BLaER1 treated with 17β-estradiol and CSF1 and Interleukin-3, amounts not matched to agents 10 nM and 100 nM (cell line): ENCODE measurements at regions not wholly inside any gene's neighbourhood (a gene's known extent, or its start where the extent isn't known, plus 50 kb on each side); places are given as distances from the start of the nearest gene placed in this dataset.

Source experiments
- H3K27ac ChIP-seq, 11 experiments: shearing (Covaris generic); formaldehyde crosslinking; 2 replicates each; pipeline ENCODE4 v1.8.1; 2022
- H3K27me3 ChIP-seq, 11 experiments: shearing (Covaris generic); formaldehyde crosslinking; 2 replicates each; pipeline ENCODE4 v1.8.1; 2022
- H3K36me3 ChIP-seq, 11 experiments: shearing (Covaris generic); formaldehyde crosslinking; 2 replicates each; pipeline ENCODE4 v1.8.1; 2022
- H3K4me1 ChIP-seq, 10 experiments: shearing (Covaris generic); formaldehyde crosslinking; 2 replicates each; pipeline ENCODE4 v1.8.1; 2022
- H3K4me2 ChIP-seq, 11 experiments: shearing (Covaris generic); formaldehyde crosslinking; 2 replicates each; pipeline ENCODE4 v1.8.1; 2022
- H3K4me3 ChIP-seq, 10 experiments: shearing (Covaris generic); formaldehyde crosslinking; 2 replicates each; pipeline ENCODE4 v1.8.1; 2022
- H3K9ac ChIP-seq, 11 experiments: shearing (Covaris generic); formaldehyde crosslinking; 2 replicates each; pipeline ENCODE4 v1.8.1; 2022
- H3K9me3 ChIP-seq, 11 experiments: shearing (Covaris generic); formaldehyde crosslinking; replicated peaks in 1 of 11; 2 replicates each; pipeline ENCODE4 v1.8.1; 2022
- H4K20me1 ChIP-seq, 11 experiments: shearing (Covaris generic); formaldehyde crosslinking; 2 replicates each; pipeline ENCODE4 v1.8.1; 2022
- Cebpa-rat ChIP-seq, 11 experiments: shearing (Covaris generic); IDR thresholded peaks; 2 replicates each; pipeline ENCODE4 v1.8.1; 2022

DNA sequence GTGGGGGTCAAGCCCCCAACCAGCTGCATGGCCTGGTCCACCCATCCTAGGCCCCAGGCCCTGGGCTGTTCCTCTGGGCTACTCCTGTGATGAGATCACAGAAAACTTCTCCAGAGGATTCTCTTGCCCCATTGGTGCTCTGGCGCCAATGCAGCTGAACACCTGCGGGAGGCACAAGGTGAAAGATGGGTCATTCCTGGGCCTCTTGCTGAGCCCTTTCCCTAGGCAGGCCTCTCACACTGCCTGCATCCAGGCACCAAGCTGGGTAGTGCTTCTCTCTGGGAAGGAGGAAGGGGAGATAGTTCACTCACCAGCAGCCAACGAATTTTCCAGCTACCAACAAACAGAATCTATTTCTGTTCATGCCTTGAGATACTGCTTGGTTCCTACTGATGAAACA lies 142.1 kb downstream of the PXDC1 start:
- no peak overlapping the region for H3K4me2 ChIP-seq
- H3K4me1 ChIP-seq = peaks cover 0 to 5% (median 0%) of the 10 kb centered on the region in 10 experiments; a peak in 2 of 20 replicates
- no peak overlapping the region for H3K4me3 ChIP-seq
- no peaks in the 10 kb centered on the region for H4K20me1 ChIP-seq
- no peaks in the 10 kb centered on the region for H3K27me3 ChIP-seq
- no peaks in the 10 kb centered on the region for H3K36me3 ChIP-seq
- H3K27ac ChIP-seq = no peak overlapping the region
- H3K9ac ChIP-seq = no peak overlapping the region
- no peaks in the 10 kb centered on the region for H3K9me3 ChIP-seq
- no peak for TF ChIP-seq Cebpa-rat (IDR thresholded peaks at IDR 0.05)

- H3K27ac ChIP-seq = no peak overlapping the region
- no peak overlapping the region for H3K4me3 ChIP-seq
- no peak overlapping the region for H3K9ac ChIP-seq
- H3K4me2 ChIP-seq = no peak overlapping the region
- no peaks in the 10 kb centered on the region for H3K36me3 ChIP-seq
- peaks cover 0 to 2% (median under 1%) of the 10 kb centered on the region in 11 experiments; a peak in 6 of 22 replicates for H3K9me3 ChIP-seq
- no peaks in the 10 kb centered on the region for H3K27me3 ChIP-seq
- H4K20me1 ChIP-seq = no peaks in the 10 kb centered on the region
- TF ChIP-seq Cebpa-rat (IDR thresholded peaks at IDR 0.05) = no peak
- H3K4me1 ChIP-seq = peaks cover 0 to 13% (median 8%) of the 10 kb centered on the region in 10 experiments; a peak in 17 of 20 replicates
Measured at GRCh38 chr6:3608159-3608558, 143.4 kb downstream of the PXDC1 start.

DNA sequence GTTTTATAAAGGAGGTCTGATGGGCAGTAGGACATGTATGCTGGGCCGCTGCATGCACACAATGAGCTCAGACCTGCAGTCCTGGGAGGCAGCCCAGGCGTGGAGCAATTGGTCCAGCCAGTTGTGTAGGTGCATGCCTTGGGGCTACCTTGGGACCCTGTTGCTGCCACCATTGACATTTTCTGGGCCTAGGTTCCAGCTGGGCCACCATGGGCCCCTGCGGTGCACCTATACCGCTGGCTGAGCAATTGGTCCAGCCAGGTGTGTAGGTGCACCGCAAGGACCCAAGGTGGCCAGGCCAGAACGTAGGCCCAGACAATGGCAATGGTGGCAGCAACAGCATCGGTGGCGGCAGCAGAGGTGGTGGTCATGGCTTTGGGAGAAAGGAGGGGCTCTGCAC lies 143.9 kb downstream of the PXDC1 start:
- no peak for TF ChIP-seq Cebpa-rat (IDR thresholded peaks at IDR 0.05)
- Histone ChIP-seq H3K27me3 (no peaks in the 10 kb centered on the region), H3K36me3 (no peaks in the 10 kb centered on the region), H3K9me3 (peaks cover 2 to 7% (median 6%) of the 10 kb centered on the region in 11 experiments), H4K20me1 (no peaks in the 10 kb centered on the region), H3K4me3 (no peak overlapping the region), H3K9ac (no peak overlapping the region), H3K27ac (no peak overlapping the region), H3K4me2 (no peak overlapping the region), H3K4me1 (peaks cover 0 to 19% (median 13%) of the 10 kb centered on the region in 10 experiments; a peak in 17 of 20 replicates)

- Histone ChIP-seq H3K9me3 (peaks cover 6 to 12% (median 10%) of the 10 kb centered on the region in 11 experiments), H3K4me2 (no peak overlapping the region), H3K36me3 (no peaks in the 10 kb centered on the region), H3K4me3 (no peak overlapping the region), H3K4me1 (peaks cover 0 to 20% (median 13%) of the 10 kb centered on the region in 10 experiments; a peak in 17 of 20 replicates), H4K20me1 (no peaks in the 10 kb centered on the region), H3K27me3 (no peaks in the 10 kb centered on the region), H3K27ac (no peak overlapping the region), H3K9ac (no peak overlapping the region)
- no peak for TF ChIP-seq Cebpa-rat (IDR thresholded peaks at IDR 0.05)
Measured at GRCh38 chr6:3607171-3607570, 144.3 kb downstream of the PXDC1 start.

GRCh38 chr6:3603340-3604130 lies 146.7 kb upstream of the SLC22A23 start:
- TF ChIP-seq Cebpa-rat (IDR thresholded peaks at IDR 0.05) = no peak
- H3K4me2 ChIP-seq = peak overlapping the region in 10 of 11 experiments; percentile 19 to 71 (median 48); a peak in 18 of 22 replicates
- H3K36me3 ChIP-seq = no peaks in the 10 kb centered on the region
- H3K4me1 ChIP-seq = peaks cover 0 to 20% (median 13%) of the 10 kb centered on the region in 10 experiments; a peak in 17 of 20 replicates
- no peaks in the 10 kb centered on the region for H3K27me3 ChIP-seq
- peak overlapping the region in 4 of 11 experiments; percentile 32 to 56 (median 46); a peak in 5 of 22 replicates for H3K27ac ChIP-seq
- H3K9me3 ChIP-seq = peaks cover 16 to 23% (median 20%) of the 10 kb centered on the region in 11 experiments
- no peak overlapping the region for H3K9ac ChIP-seq
- H4K20me1 ChIP-seq = no peaks in the 10 kb centered on the region
- H3K4me3 ChIP-seq = no peak overlapping the region

- Histone ChIP-seq H4K20me1 (no peaks in the 10 kb centered on the region), H3K4me1 (peaks cover 8 to 20% (median 15%) of the 10 kb centered on the region in 10 experiments), H3K36me3 (no peaks in the 10 kb centered on the region), H3K27ac (no peak overlapping the region), H3K4me2 (no peak overlapping the region), H3K27me3 (no peaks in the 10 kb centered on the region), H3K4me3 (no peak overlapping the region; a peak in 1 of 20 replicates), H3K9me3 (peaks cover 16 to 23% (median 20%) of the 10 kb centered on the region in 11 experiments), H3K9ac (no peak overlapping the region)
- TF ChIP-seq Cebpa-rat (IDR thresholded peaks at IDR 0.05) = no peak
Measured at GRCh38 chr6:3601570-3601969, 144.7 kb upstream of the SLC22A23 start.

- H3K9me3 ChIP-seq = peaks cover 12 to 22% (median 16%) of the 10 kb centered on the region in 11 experiments
- no peak overlapping the region for H3K4me3 ChIP-seq
- H4K20me1 ChIP-seq = no peaks in the 10 kb centered on the region
- H3K27me3 ChIP-seq = no peaks in the 10 kb centered on the region
- H3K4me2 ChIP-seq = peak overlapping the region in 2 of 11 experiments; percentile 24 to 54; a peak in 3 of 22 replicates
- H3K4me1 ChIP-seq = peaks cover 0 to 39% (median under 1%) of the 10 kb centered on the region in 10 experiments; a peak in 9 of 20 replicates
- no peak for TF ChIP-seq Cebpa-rat (IDR thresholded peaks at IDR 0.05)
- no peak overlapping the region for H3K27ac ChIP-seq
- no peak overlapping the region for H3K9ac ChIP-seq
- H3K36me3 ChIP-seq = no peaks in the 10 kb centered on the region
Measured at GRCh38 chr6:3597500-3598064, 140.7 kb upstream of the SLC22A23 start.

DNA sequence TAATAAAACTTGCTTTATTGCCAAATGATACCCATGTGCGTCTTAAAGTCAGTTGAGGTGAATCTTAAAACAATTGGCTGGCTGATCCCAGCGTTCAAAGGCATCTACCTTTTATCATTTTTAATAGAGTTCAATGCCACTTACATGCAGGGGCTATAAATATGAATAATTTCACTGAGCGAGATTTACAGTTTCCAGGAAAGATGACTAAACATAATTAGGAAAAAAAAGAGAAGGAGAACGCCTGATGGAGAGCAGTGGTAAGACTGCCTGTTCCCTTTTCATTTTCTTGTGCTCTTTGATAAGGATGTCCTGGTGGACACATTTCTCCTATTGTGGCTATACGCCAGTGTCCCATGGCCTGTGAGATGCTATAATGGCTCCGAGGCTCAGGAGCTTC lies 139.9 kb upstream of the SLC22A23 start:
- TF ChIP-seq Cebpa-rat (IDR thresholded peaks at IDR 0.05) = no peak
- H3K27ac ChIP-seq = no peak overlapping the region

DNA sequence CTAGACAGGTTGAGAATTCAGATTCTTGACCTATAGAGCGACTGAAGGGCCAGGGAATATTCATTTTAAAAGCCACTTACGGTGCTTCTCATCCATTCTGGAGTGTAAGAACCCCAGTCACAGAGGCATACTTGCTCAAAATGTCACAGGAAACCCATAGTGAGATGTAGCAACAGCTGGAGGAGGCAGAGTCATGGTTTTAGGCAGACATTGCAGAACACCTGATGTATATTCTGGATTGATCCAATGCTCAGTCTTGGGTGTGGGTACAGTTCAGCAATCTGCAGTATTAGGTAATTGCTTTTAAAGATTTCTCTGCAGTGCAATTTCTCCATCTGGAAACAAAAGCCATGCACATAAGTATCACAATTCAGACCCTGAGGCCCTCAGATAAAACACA lies 137.4 kb upstream of the SLC22A23 start:
- H3K36me3 ChIP-seq = no peaks in the 10 kb centered on the region
- no peak overlapping the region for H3K9ac ChIP-seq
- no peak overlapping the region for H3K27ac ChIP-seq
- H3K27me3 ChIP-seq = no peaks in the 10 kb centered on the region
- no peak overlapping the region for H3K4me3 ChIP-seq
- H4K20me1 ChIP-seq = no peaks in the 10 kb centered on the region
- H3K4me2 ChIP-seq = peak overlapping the region in 2 of 11 experiments; percentile 7 to 8; a peak in 1 of 22 replicates
- peaks cover 0 to 54% (median 0%) of the 10 kb centered on the region in 10 experiments; a peak in 7 of 20 replicates for H3K4me1 ChIP-seq
- H3K9me3 ChIP-seq = peaks cover 0 to 11% (median 0%) of the 10 kb centered on the region in 11 experiments; a peak in 5 of 22 replicates
- TF ChIP-seq Cebpa-rat (IDR thresholded peaks at IDR 0.05) = no peak

More for the DNA sequence above, 139.9 kb upstream of the SLC22A23 start:
- Histone ChIP-seq H3K4me1 (peaks cover 0 to 47% (median 0%) of the 10 kb centered on the region in 10 experiments; a peak in 7 of 20 replicates), H4K20me1 (no peaks in the 10 kb centered on the region), H3K27me3 (no peaks in the 10 kb centered on the region), H3K4me2 (peak overlapping the region in 2 of 11 experiments; percentile 24 to 54; a peak in 5 of 22 replicates), H3K36me3 (no peaks in the 10 kb centered on the region), H3K9me3 (peaks cover 5 to 16% (median 8%) of the 10 kb centered on the region in 11 experiments; a peak in 21 of 22 replicates), H3K4me3 (no peak overlapping the region), H3K9ac (no peak overlapping the region)
